Erythroblast (primary cell): ENCODE measurements at regions not wholly inside any gene's neighbourhood (a gene's known extent, or its start where the extent isn't known, plus 50 kb on each side); places are given as distances from the start of the nearest gene placed in this dataset.

Source experiments
- GATA1 ChIP-seq: IDR thresholded peaks from 2 replicates; pipeline ENCODE4 v1.6.1; 2011; ENCODE audit warnings: low read depth, mild to moderate bottlenecking, control low read depth, low read length, moderate library complexity
- POLR2A ChIP-seq: IDR thresholded peaks from 2 replicates; pipeline ENCODE4 v1.6.1; 2011; ENCODE audit warnings: mild to moderate bottlenecking, low read length

GRCh38 chr10:23493711-23494110, 54.8 kb downstream of the OTUD1 start:
- TF ChIP-seq POLR2A, result no peak
- no peak for TF ChIP-seq GATA1
